WTC11 (cell line): ENCODE measurements at regions not wholly inside any gene's neighbourhood (a gene's known extent, or its start where the extent isn't known, plus 50 kb on each side); places are given as distances from the start of the nearest gene placed in this dataset.
A peak's percentile ranks its signal among the peaks of the same experiment; 100 is the strongest.

Source experiments
- CTCF ChIP-seq: fragments of 200-600 bp; IDR thresholded peaks from 2 replicates; pipeline ENCODE4 v1.8.0; 2022; ENCODE audit warnings: antibody characterized with exemption
- NFYB ChIP-seq: sonication (generic); formaldehyde crosslinking; conservative IDR thresholded peaks from 2 replicates; pipeline ENCODE4 v1.8.0; 2022; ENCODE audit warnings: low read depth, missing genetic modification reagents
- SP1 ChIP-seq: sonication (generic); formaldehyde crosslinking; conservative IDR thresholded peaks from 2 replicates; pipeline ENCODE4 v1.8.1; 2022; ENCODE audit warnings: missing genetic modification reagents
- TEAD4 ChIP-seq: sonication (generic); formaldehyde crosslinking; IDR thresholded peaks from 2 replicates; pipeline ENCODE4 v1.8.0; 2022; ENCODE audit warnings: mild to moderate bottlenecking, missing genetic modification reagents

GRCh38 chr10:53453196-53453595, 680.6 kb upstream of the MBL2 start:
- TF ChIP-seq CTCF (peak; percentile 47), TEAD4 (CRISPR knock-in tag) (no peak), NFYB (CRISPR knock-in tag) (no peak), SP1 (CRISPR knock-in tag) (no peak)
